NT2/D1 (cell line): ENCODE measurements at regions not wholly inside any gene's neighbourhood (a gene's known extent, or its start where the extent isn't known, plus 50 kb on each side); places are given as distances from the start of the nearest gene placed in this dataset.

Experiments used
- DNase-seq: peaks from one replicate; pipeline ENCODE4 v3.0.0-alpha.2; 2011; ENCODE audit warnings: low read depth, low spot score
- H3K27me3 ChIP-seq: 2 replicates; pipeline ENCODE4 v1.6.0; 2011; ENCODE audit warnings: mild to moderate bottlenecking; ENCODE audit not compliant: insufficient read length, insufficient read depth
- H3K36me3 ChIP-seq: 2 replicates; pipeline ENCODE4 v1.6.1; 2011; ENCODE audit warnings: mild to moderate bottlenecking, low read length, mixed read lengths; ENCODE audit not compliant: insufficient read depth, insufficient read length
- H3K4me1 ChIP-seq: 2 replicates; pipeline ENCODE4 v1.5.1; 2011; ENCODE audit not compliant: insufficient read depth, insufficient read length
- H3K4me3 ChIP-seq: 2 replicates; pipeline ENCODE4 v1.5.1; 2011; ENCODE audit warnings: low read depth; ENCODE audit not compliant: insufficient read length
- H3K9ac ChIP-seq: 2 replicates; pipeline ENCODE4 v1.6.0; 2011; ENCODE audit warnings: low read depth; ENCODE audit not compliant: insufficient read length
- H3K9me3 ChIP-seq: 2 replicates; pipeline ENCODE4 v1.5.1; 2011; ENCODE audit warnings: mild to moderate bottlenecking, low read length; ENCODE audit not compliant: insufficient read depth
- SUZ12 ChIP-seq: IDR thresholded peaks from 2 replicates; pipeline ENCODE4 v1.6.1; 2011; ENCODE audit not compliant: insufficient read length, insufficient read depth; ENCODE audit errors: extremely low read depth
- YY1 ChIP-seq: IDR thresholded peaks from 2 replicates; pipeline ENCODE4 v1.6.1; 2011; ENCODE audit not compliant: insufficient read length, insufficient read depth
- ZNF274 ChIP-seq: IDR thresholded peaks from 2 replicates; pipeline ENCODE4 v1.6.1; 2011; ENCODE audit warnings: mild to moderate bottlenecking, low read depth, low read length

DNA sequence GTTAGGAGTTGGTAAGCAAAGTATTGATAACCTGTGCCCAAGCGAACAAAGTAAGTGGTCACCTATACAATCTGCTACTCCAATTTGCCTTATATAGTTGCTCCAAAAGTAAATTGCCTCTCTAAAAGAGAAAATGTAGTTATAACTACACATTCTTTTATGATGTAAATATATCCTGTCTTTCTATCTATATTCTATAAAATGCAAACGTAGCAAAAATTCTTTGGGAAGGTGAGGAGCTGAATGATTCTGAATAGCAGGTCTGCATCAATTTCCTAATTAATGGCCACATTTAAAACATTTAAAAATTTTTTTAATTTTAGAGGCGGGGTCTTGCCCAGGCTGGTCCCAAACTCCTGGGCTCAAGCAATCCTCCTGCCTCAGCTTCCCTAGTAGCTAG is 64.2 kb upstream of the ASIP start:
- TF ChIP-seq ZNF274 (no peak), YY1 (no peak), SUZ12 (no peak)
- H3K36me3 ChIP-seq, result no peaks in the 10 kb centered on the region
- H3K4me1 ChIP-seq, result no peaks in the 10 kb centered on the region
- no peak overlapping the region for H3K9ac ChIP-seq
- no peaks in the 10 kb centered on the region for H3K27me3 ChIP-seq
- H3K4me3 ChIP-seq, result no peak overlapping the region
- no peak for DNase-seq
- no peaks in the 10 kb centered on the region for H3K9me3 ChIP-seq

DNA sequence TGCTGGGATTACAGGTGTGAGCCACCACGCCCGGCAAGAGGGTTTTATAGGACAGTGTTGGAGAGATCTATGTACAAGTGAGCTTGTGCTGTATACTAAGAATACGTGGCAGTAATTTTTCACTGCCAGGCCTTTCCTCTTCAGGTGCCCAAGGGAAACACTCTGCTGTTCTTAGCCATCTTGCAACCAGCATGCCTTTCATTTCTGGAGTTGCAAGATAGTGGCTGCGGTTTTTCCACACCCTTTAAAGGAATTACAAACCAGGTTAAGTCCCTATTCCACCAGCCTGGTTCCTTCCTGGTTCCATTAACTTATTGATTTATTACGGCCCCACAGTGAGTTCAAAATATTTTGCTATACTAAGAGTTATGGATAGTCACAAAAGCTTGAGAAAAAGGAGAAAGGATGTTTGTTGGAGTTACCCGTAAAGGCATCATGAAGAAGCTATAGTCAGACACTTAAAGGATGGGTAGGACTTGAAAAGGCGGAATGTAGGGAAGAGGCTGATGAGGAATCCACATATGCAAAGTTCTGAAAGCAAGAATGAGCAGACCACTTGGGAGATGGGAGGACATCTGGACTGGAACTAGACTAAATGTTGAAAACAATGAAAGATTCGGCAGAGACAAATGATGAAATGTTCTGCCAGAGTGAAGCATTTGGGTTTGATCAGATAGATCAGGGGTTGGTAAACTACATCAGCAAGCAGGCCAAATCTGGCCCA is 61.4 kb upstream of the ASIP start:
- no peak overlapping the region for H3K9ac ChIP-seq
- H3K9me3 ChIP-seq, result no peaks in the 10 kb centered on the region
- no peak for TF ChIP-seq YY1
- no peak for TF ChIP-seq SUZ12
- TF ChIP-seq ZNF274, result no peak
- peaks cover 3% of the 10 kb centered on the region for H3K4me1 ChIP-seq
- no peak overlapping the region for H3K4me3 ChIP-seq
- H3K27me3 ChIP-seq, result no peaks in the 10 kb centered on the region
- H3K36me3 ChIP-seq, result no peaks in the 10 kb centered on the region
- DNase-seq, result no peak

DNA sequence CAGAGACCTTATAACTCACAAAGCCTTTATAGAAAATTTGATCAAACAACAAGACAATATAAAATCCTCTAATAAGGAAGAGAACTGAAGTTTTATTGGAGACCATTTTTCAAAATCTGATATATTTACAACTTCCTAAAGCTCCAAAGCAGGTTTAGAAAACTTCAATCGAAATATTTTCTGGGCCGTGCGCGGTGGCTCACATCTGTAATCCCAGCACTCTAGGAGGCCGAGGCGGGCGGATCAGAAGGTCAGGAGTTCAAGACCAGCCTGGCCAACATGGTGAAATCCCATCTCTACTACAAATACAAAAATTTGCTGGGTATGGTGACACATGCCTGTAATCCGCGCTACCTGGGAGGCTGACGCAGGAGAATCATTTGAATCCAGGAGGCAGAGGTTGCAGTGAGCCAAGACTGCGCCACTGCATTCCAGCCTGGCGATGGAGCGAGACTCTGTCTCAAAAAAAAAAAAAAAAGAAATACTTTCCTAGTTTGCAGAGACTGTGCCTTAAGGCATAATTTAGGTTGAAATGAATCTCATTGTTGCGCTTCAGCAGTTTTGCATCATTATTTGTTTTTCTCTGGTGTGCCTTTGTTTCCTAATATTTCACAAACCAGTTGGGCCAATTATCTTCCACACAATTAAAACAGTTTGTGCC is 60.6 kb upstream of the ASIP start:
- H3K4me1 ChIP-seq, result peaks cover 3% of the 10 kb centered on the region
- H3K36me3 ChIP-seq, result no peaks in the 10 kb centered on the region
- H3K4me3 ChIP-seq, result no peak overlapping the region
- TF ChIP-seq YY1 (no peak), SUZ12 (no peak), ZNF274 (no peak)
- H3K9ac ChIP-seq, result no peak overlapping the region
- H3K27me3 ChIP-seq, result no peaks in the 10 kb centered on the region
- no peak for DNase-seq
- H3K9me3 ChIP-seq, result no peaks in the 10 kb centered on the region

DNA sequence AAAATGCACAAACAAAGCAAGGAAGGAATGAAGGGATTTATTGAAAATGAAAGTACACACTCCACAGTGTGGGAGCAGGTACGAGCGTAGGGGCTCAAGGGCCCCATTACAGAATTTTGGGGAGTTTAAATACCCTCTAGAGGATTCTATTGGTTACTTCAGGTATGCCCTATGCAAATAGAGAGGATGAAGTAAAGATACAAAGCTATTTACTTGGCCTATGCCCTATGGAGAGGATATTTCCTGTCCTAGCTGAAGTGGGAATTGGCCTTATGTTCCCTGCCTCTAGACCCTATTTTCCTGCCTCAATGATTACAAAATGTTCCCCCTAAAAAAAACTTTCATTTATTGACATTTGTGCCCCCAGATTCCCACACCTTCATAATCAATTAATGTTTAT is 59.7 kb upstream of the ASIP start:
- H3K36me3 ChIP-seq, result no peaks in the 10 kb centered on the region
- no peaks in the 10 kb centered on the region for H3K27me3 ChIP-seq
- H3K9me3 ChIP-seq, result no peaks in the 10 kb centered on the region
- DNase-seq, result no peak
- H3K4me3 ChIP-seq, result no peak overlapping the region
- no peak overlapping the region for H3K9ac ChIP-seq
- no peak for TF ChIP-seq ZNF274
- no peak for TF ChIP-seq SUZ12
- no peak for TF ChIP-seq YY1
- peaks cover 3% of the 10 kb centered on the region for H3K4me1 ChIP-seq

DNA sequence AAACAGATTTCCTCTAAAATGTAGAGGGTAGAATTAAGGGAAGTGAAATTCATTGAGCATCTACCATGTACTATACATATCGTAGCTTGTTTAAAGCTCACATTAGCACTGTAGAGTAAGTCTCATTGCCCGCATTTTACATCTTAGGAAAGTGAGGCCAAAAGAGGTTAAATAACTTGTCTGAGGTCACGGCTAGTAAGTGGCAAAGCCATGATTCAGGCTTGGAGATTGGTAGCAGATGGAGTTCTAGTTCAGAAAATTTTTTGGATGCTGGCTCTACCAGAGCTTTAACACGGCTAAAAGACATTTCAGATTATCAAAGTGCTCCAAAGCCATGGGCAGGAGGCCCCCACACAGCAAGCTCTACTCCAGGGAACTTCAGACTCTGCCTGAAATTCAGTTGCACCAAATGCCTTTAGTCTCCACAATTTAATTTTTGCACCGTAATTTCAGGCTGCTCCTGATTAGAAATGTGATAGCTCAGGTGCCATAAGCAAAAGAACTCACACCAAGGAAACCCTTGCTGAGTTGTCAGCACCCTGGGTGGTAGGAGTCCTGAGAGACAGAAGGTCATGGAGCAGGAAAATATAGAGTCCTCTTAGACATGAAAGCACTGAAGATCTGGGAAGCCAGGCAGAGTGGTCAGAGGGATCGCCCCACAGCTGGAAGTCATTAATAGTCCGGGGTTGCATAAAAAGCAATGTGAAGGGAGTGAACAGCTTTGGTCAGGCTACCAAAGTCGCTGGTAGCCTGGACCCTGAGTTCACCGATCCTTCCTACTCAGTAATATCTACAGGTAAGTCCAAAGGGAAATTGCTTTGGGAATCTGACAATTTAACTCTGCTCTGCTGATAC is 55.2 kb upstream of the ASIP start:
- Histone ChIP-seq H3K27me3 (no peaks in the 10 kb centered on the region), H3K9ac (no peak overlapping the region), H3K4me3 (no peak overlapping the region), H3K9me3 (no peaks in the 10 kb centered on the region), H3K4me1 (peaks cover 3% of the 10 kb centered on the region), H3K36me3 (no peaks in the 10 kb centered on the region)
- no peak for DNase-seq
- TF ChIP-seq SUZ12 (no peak), YY1 (no peak), ZNF274 (no peak)

DNA sequence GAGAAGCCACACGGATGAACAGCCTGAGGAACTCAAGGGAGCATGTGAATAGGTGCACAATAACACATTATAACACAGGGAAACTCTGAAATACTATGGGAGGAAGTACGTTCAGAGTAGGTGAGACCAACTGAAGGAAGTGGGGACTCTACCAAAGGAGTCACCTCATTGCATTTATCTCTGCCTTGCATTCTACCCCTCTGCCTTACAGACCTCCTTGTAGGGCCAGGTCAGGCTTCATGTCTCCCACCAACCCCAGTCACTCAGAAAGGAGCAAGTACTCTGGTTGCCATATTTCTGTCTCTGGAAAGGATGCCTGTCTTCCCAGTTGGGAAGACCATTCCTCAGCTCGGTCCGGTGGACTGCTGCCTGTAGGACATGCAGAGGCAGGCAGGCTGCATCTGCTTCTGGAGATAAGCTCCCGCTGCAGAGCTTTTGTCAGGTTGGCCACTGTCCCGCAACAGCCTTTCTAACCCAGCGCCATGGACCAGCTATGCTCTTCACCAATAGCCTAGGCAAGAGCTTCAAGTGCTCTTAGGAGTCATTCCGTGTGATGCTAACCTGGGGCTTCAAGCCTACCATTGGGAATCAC is 51.6 kb upstream of the ASIP start:
- no peak for DNase-seq
- no peaks in the 10 kb centered on the region for H3K36me3 ChIP-seq
- H3K4me1 ChIP-seq, result no peaks in the 10 kb centered on the region
- no peaks in the 10 kb centered on the region for H3K27me3 ChIP-seq
- TF ChIP-seq SUZ12 (no peak), YY1 (no peak), ZNF274 (no peak)
- H3K4me3 ChIP-seq, result no peak overlapping the region
- no peak overlapping the region for H3K9ac ChIP-seq
- no peaks in the 10 kb centered on the region for H3K9me3 ChIP-seq
